ENCODE measurements at regions not wholly inside any gene's neighbourhood (a gene's known extent, or its start where the extent isn't known, plus 50 kb on each side); places are given as distances from the start of the nearest gene placed in this dataset.

DNA sequence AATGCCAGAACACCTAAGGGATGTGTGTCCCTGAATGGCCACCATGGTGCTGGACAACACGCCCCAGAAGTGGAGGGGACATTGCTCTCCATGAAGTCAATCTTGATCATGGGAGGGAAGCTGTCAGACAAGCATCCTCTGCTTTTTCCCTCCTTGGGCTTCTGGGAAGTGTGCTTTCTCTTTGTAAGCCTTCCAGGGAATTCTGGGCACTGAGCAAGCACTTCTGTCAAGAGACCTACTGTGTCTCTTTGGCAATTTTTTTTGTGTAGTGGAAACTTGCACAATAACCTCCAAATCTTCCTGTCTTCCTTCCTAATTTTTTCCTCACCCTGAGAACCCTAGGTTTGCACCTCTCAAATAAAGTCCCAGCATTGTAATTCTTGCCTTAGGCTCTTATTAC is 132.0 kb downstream of the SEC61B start:
- peak overlapping the region; percentile 10 for H2AFZ ChIP-seq (ENCODE audit: low read depth, low read length)
- peak overlapping the region in 1 of 2 experiments; percentile 6 for H3K14ac ChIP-seq (ENCODE audit: low read length in 2 of 2)
- H4K91ac ChIP-seq (ENCODE audit: low read length), result no peak overlapping the region
- no peaks in the 10 kb centered on the region for H3K4me1 ChIP-seq (ENCODE audit: control insufficient read depth, insufficient read depth, low read depth, low read length)
- H2BK12ac ChIP-seq (ENCODE audit: low read length in 2 of 2), result peak overlapping the region; percentile 40 to 97
- peaks cover 0 to 7% of the 10 kb centered on the region in 2 experiments for H3K27me3 ChIP-seq (ENCODE audit: control insufficient read depth in 1 of 2, insufficient read depth in 1 of 2, low read length in 2 of 2)
- H2AK5ac ChIP-seq (ENCODE audit: low read length, severe bottlenecking), result no peak overlapping the region
- peak overlapping the region in 1 of 2 experiments; percentile 1 for H3K4me3 ChIP-seq (ENCODE audit: insufficient read depth in 1 of 2, low read depth in 1 of 2, low read length in 2 of 2)
- no peaks in the 10 kb centered on the region for H3K9me3 ChIP-seq (ENCODE audit: control insufficient read depth, low read length)
- H2BK120ac ChIP-seq (ENCODE audit: low read depth, low read length), result peak overlapping the region; percentile 54
- no peak overlapping the region for H2BK5ac ChIP-seq (ENCODE audit: low read depth, low read length, poor library complexity, severe bottlenecking)
- H2BK15ac ChIP-seq (ENCODE audit: low read depth, poor library complexity, severe bottlenecking), result peak overlapping the region; percentile 70
- no peak overlapping the region for H3K27ac ChIP-seq (ENCODE audit: low read length, poor library complexity, severe bottlenecking)
- no peaks in the 10 kb centered on the region for H3K36me3 ChIP-seq (ENCODE audit: control insufficient read depth in 1 of 2, insufficient read depth in 2 of 2, low read depth in 1 of 2, low read length in 2 of 2)
- no peak overlapping the region for H3K23ac ChIP-seq (ENCODE audit: low read length in 2 of 2)
- H3K18ac ChIP-seq (ENCODE audit: low read depth in 1 of 2, low read length in 2 of 2), result peak overlapping the region; percentile 45 to 55
- H3K9ac ChIP-seq (ENCODE audit: low read length), result peak overlapping the region; percentile 66
- peak overlapping the region; percentile 45 to 46 for H3K4ac ChIP-seq (ENCODE audit: low read depth in 1 of 2, low read length in 2 of 2)
- WGBS, result 97% methylated on average over 1 of the region's 1 CpG
- no peak overlapping the region for H3K4me2 ChIP-seq (ENCODE audit: low read length, poor library complexity, severe bottlenecking)
- peak overlapping the region; percentile 35 for H4K8ac ChIP-seq (ENCODE audit: low read length)
- DNase-seq, result peak; percentile 50
- H3K79me1 ChIP-seq (replicated peaks; ENCODE audit: low read length, poor library complexity, severe bottlenecking), result no peaks in the 10 kb centered on the region

- peak overlapping the region; percentile 22 to 23 for H2BK12ac ChIP-seq (ENCODE audit: low read length in 2 of 2)
- H2AK5ac ChIP-seq (ENCODE audit: low read length, severe bottlenecking), result no peak overlapping the region
- H3K9ac ChIP-seq (ENCODE audit: low read length), result peak overlapping the region; percentile 80
- H2BK120ac ChIP-seq (ENCODE audit: low read depth, low read length), result no peak overlapping the region
- DNase-seq, result no peak
- peak overlapping the region in 1 of 2 experiments; percentile 14 for H3K18ac ChIP-seq (ENCODE audit: low read depth in 1 of 2, low read length in 2 of 2)
- no peaks in the 10 kb centered on the region for H3K4me1 ChIP-seq (ENCODE audit: control insufficient read depth, insufficient read depth, low read depth, low read length)
- no peaks in the 10 kb centered on the region for H3K36me3 ChIP-seq (ENCODE audit: control insufficient read depth in 1 of 2, insufficient read depth in 2 of 2, low read depth in 1 of 2, low read length in 2 of 2)
- no peak overlapping the region for H3K4me3 ChIP-seq (ENCODE audit: insufficient read depth in 1 of 2, low read depth in 1 of 2, low read length in 2 of 2)
- no peak overlapping the region for H3K23ac ChIP-seq (ENCODE audit: low read length in 2 of 2)
- peak overlapping the region; percentile 20 for H4K8ac ChIP-seq (ENCODE audit: low read length)
- no peaks in the 10 kb centered on the region for H3K9me3 ChIP-seq (ENCODE audit: control insufficient read depth, low read length)
- peak overlapping the region in 1 of 2 experiments; percentile 32 for H3K14ac ChIP-seq (ENCODE audit: low read length in 2 of 2)
- peaks cover 18 to 22% of the 10 kb centered on the region in 2 experiments for H3K27me3 ChIP-seq (ENCODE audit: control insufficient read depth in 1 of 2, insufficient read depth in 1 of 2, low read length in 2 of 2)
- H3K27ac ChIP-seq (ENCODE audit: low read length, poor library complexity, severe bottlenecking), result no peak overlapping the region
- WGBS, result 86% methylated on average over 5 of the region's 5 CpGs
- peak overlapping the region; percentile 14 for H4K91ac ChIP-seq (ENCODE audit: low read length)
- peak overlapping the region in 1 of 2 experiments; percentile 13 for H3K4ac ChIP-seq (ENCODE audit: low read depth in 1 of 2, low read length in 2 of 2)
- H2BK5ac ChIP-seq (ENCODE audit: low read depth, low read length, poor library complexity, severe bottlenecking), result no peak overlapping the region
- no peak overlapping the region for H3K4me2 ChIP-seq (ENCODE audit: low read length, poor library complexity, severe bottlenecking)
- H3K79me1 ChIP-seq (replicated peaks; ENCODE audit: low read length, poor library complexity, severe bottlenecking), result no peaks in the 10 kb centered on the region
- no peak overlapping the region for H2BK15ac ChIP-seq (ENCODE audit: low read depth, poor library complexity, severe bottlenecking)
- no peak overlapping the region for H2AFZ ChIP-seq (ENCODE audit: low read depth, low read length)
These were observed 134.5 kb downstream of the SEC61B start for GRCh38 chr9:99356512-99356971.

DNA sequence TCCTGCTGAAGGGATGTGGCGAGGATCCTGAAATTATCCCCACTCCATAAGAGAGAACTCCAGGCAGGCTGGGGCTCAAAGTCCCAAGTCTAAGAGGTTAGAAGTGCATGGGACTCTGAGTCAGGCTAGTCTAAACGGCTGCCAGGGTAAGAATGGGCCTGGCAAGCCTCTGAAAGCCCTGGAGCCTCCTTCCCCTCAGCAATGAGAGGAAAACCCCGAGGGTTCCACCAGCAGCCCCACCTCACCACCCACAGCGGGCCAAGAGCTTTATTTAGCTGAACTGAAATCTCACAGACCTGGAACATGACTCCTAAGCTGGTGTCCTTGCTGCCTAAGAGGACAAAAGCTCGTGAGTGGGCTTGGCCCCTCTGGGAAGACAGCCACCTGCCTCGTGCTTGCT is 135.5 kb downstream of the SEC61B start:
- Histone ChIP-seq H3K18ac (ENCODE audit: low read depth in 1 of 2, low read length in 2 of 2) (no peak overlapping the region), H2BK120ac (ENCODE audit: low read depth, low read length) (no peak overlapping the region)

GRCh38 chr9:99358668-99359067 is 136.6 kb downstream of the SEC61B start:
- H2AFZ ChIP-seq (ENCODE audit: low read depth, low read length), result no peak overlapping the region
- no peak overlapping the region for H3K27ac ChIP-seq (ENCODE audit: low read length, poor library complexity, severe bottlenecking)
- no peaks in the 10 kb centered on the region for H3K36me3 ChIP-seq (ENCODE audit: control insufficient read depth in 1 of 2, insufficient read depth in 2 of 2, low read depth in 1 of 2, low read length in 2 of 2)
- no peak overlapping the region for H3K4ac ChIP-seq (ENCODE audit: low read depth in 1 of 2, low read length in 2 of 2)
- no peak overlapping the region for H2BK15ac ChIP-seq (ENCODE audit: low read depth, poor library complexity, severe bottlenecking)
- no peak overlapping the region for H2BK12ac ChIP-seq (ENCODE audit: low read length in 2 of 2)
- no peak overlapping the region for H3K18ac ChIP-seq (ENCODE audit: low read depth in 1 of 2, low read length in 2 of 2)
- H3K27me3 ChIP-seq (ENCODE audit: control insufficient read depth in 1 of 2, insufficient read depth in 1 of 2, low read length in 2 of 2), result peaks cover 18 to 41% of the 10 kb centered on the region in 2 experiments
- no peak for DNase-seq
- H4K91ac ChIP-seq (ENCODE audit: low read length), result no peak overlapping the region
- no peak overlapping the region for H3K14ac ChIP-seq (ENCODE audit: low read length in 2 of 2)
- no peak overlapping the region for H3K4me2 ChIP-seq (ENCODE audit: low read length, poor library complexity, severe bottlenecking)
- H3K4me1 ChIP-seq (ENCODE audit: control insufficient read depth, insufficient read depth, low read depth, low read length), result no peaks in the 10 kb centered on the region
- no peaks in the 10 kb centered on the region for H3K9me3 ChIP-seq (ENCODE audit: control insufficient read depth, low read length)
- H2BK5ac ChIP-seq (ENCODE audit: low read depth, low read length, poor library complexity, severe bottlenecking), result no peak overlapping the region
- no peaks in the 10 kb centered on the region for H3K79me1 ChIP-seq (replicated peaks; ENCODE audit: low read length, poor library complexity, severe bottlenecking)
- WGBS, result 95% methylated on average over 7 of the region's 7 CpGs
- H3K23ac ChIP-seq (ENCODE audit: low read length in 2 of 2), result no peak overlapping the region
- no peak overlapping the region for H3K9ac ChIP-seq (ENCODE audit: low read length)
- no peak overlapping the region for H4K8ac ChIP-seq (ENCODE audit: low read length)
- H2AK5ac ChIP-seq (ENCODE audit: low read length, severe bottlenecking), result no peak overlapping the region
- no peak overlapping the region for H2BK120ac ChIP-seq (ENCODE audit: low read depth, low read length)
- H3K4me3 ChIP-seq (ENCODE audit: insufficient read depth in 1 of 2, low read depth in 1 of 2, low read length in 2 of 2), result no peak overlapping the region

More for the DNA sequence above, 135.5 kb downstream of the SEC61B start:
- no peak overlapping the region for H3K4ac ChIP-seq (ENCODE audit: low read depth in 1 of 2, low read length in 2 of 2)
- H3K9ac ChIP-seq (ENCODE audit: low read length), result peak overlapping the region; percentile 70
- H4K8ac ChIP-seq (ENCODE audit: low read length), result no peak overlapping the region
- H3K27me3 ChIP-seq (ENCODE audit: control insufficient read depth in 1 of 2, insufficient read depth in 1 of 2, low read length in 2 of 2), result peaks cover 18 to 31% of the 10 kb centered on the region in 2 experiments
- no peak overlapping the region for H4K91ac ChIP-seq (ENCODE audit: low read length)
- no peak overlapping the region for H2AK5ac ChIP-seq (ENCODE audit: low read length, severe bottlenecking)
- no peak overlapping the region for H2BK5ac ChIP-seq (ENCODE audit: low read depth, low read length, poor library complexity, severe bottlenecking)
- no peaks in the 10 kb centered on the region for H3K4me1 ChIP-seq (ENCODE audit: control insufficient read depth, insufficient read depth, low read depth, low read length)
- no peak overlapping the region for H2AFZ ChIP-seq (ENCODE audit: low read depth, low read length)
- H3K27ac ChIP-seq (ENCODE audit: low read length, poor library complexity, severe bottlenecking), result no peak overlapping the region
- H3K36me3 ChIP-seq (ENCODE audit: control insufficient read depth in 1 of 2, insufficient read depth in 2 of 2, low read depth in 1 of 2, low read length in 2 of 2), result no peaks in the 10 kb centered on the region
- H2BK12ac ChIP-seq (ENCODE audit: low read length in 2 of 2), result no peak overlapping the region
- H3K14ac ChIP-seq (ENCODE audit: low read length in 2 of 2), result no peak overlapping the region
- H3K4me2 ChIP-seq (ENCODE audit: low read length, poor library complexity, severe bottlenecking), result no peak overlapping the region
- no peak overlapping the region for H3K23ac ChIP-seq (ENCODE audit: low read length in 2 of 2)
- no peak for DNase-seq
- H2BK15ac ChIP-seq (ENCODE audit: low read depth, poor library complexity, severe bottlenecking), result no peak overlapping the region
- H3K4me3 ChIP-seq (ENCODE audit: insufficient read depth in 1 of 2, low read depth in 1 of 2, low read length in 2 of 2), result no peak overlapping the region
- WGBS, result 81% methylated on average over 5 of the region's 6 CpGs
- no peaks in the 10 kb centered on the region for H3K79me1 ChIP-seq (replicated peaks; ENCODE audit: low read length, poor library complexity, severe bottlenecking)
- H3K9me3 ChIP-seq (ENCODE audit: control insufficient read depth, low read length), result no peaks in the 10 kb centered on the region

All from mesenchymal stem cell (in vitro differentiated cells and primary cell).